H9 (cell line): ENCODE measurements at regions not wholly inside any gene's neighbourhood (a gene's known extent, or its start where the extent isn't known, plus 50 kb on each side); places are given as distances from the start of the nearest gene placed in this dataset.
A peak's percentile ranks its signal among the peaks of the same experiment; 100 is the strongest.

ENCODE experiments used
- DNase-seq: peaks from one replicate; pipeline ENCODE4 v3.0.0-alpha.2; 2017
- H2AFZ ChIP-seq: one replicate; pipeline ENCODE4 v1.6.1; 2013; ENCODE audit warnings: mild to moderate bottlenecking, low read length, control low read depth, moderate library complexity
- H2AK5ac ChIP-seq: 2 replicates; pipeline ENCODE4 v1.6.1; 2013; ENCODE audit warnings: low read length, control low read depth, mixed read lengths; ENCODE audit not compliant: insufficient read length
- H2BK120ac ChIP-seq: one replicate; pipeline ENCODE4 v1.6.1; 2013; ENCODE audit warnings: low read depth, mild to moderate bottlenecking, low read length, control low read depth, inconsistent platforms; ENCODE audit not compliant: poor library complexity, severe bottlenecking
- H2BK12ac ChIP-seq: 2 replicates; pipeline ENCODE4 v1.6.1; 2013; ENCODE audit warnings: low read length, control low read depth, mixed read lengths, low read depth; ENCODE audit not compliant: insufficient read length
- H2BK15ac ChIP-seq: 2 replicates; pipeline ENCODE4 v1.6.1; 2013; ENCODE audit warnings: low read depth, low read length, control low read depth
- H2BK20ac ChIP-seq: one replicate; pipeline ENCODE4 v1.6.1; 2013; ENCODE audit warnings: low read depth, mild to moderate bottlenecking, low read length, control low read depth, inconsistent platforms; ENCODE audit not compliant: poor library complexity, severe bottlenecking
- H2BK5ac ChIP-seq: 2 replicates; pipeline ENCODE4 v1.6.1; 2013; ENCODE audit warnings: low read length, control low read depth, mixed read lengths; ENCODE audit not compliant: insufficient read length
- H3K14ac ChIP-seq: 2 replicates; pipeline ENCODE4 v1.6.1; 2013; ENCODE audit warnings: low read length, control low read depth; ENCODE audit not compliant: insufficient read depth
- H3K18ac ChIP-seq: 2 replicates; pipeline ENCODE4 v1.6.1; 2013; ENCODE audit warnings: low read depth, mild to moderate bottlenecking, mixed read lengths, low read length, control low read depth; ENCODE audit not compliant: insufficient read length
- H3K23ac ChIP-seq: 2 replicates; pipeline ENCODE4 v1.6.1; 2013; ENCODE audit warnings: low read length, control low read depth, mixed read lengths, low read depth; ENCODE audit not compliant: insufficient read length
- H3K23me2 ChIP-seq: 2 replicates; pipeline ENCODE4 v1.6.1; 2013; ENCODE audit warnings: low read depth, mild to moderate bottlenecking, mixed read lengths, low read length, control low read depth; ENCODE audit not compliant: insufficient read length, poor library complexity, severe bottlenecking
- H3K27ac ChIP-seq: 2 replicates; pipeline ENCODE4 v1.5.1; 2013; ENCODE audit warnings: low read length, control low read depth, mixed read lengths, low read depth; ENCODE audit not compliant: insufficient read length
- H3K27me3 ChIP-seq: 2 replicates; pipeline ENCODE4 v1.6.1; 2013; ENCODE audit warnings: low read length, control low read depth, inconsistent platforms; ENCODE audit not compliant: insufficient read depth
- H3K4ac ChIP-seq: 2 replicates; pipeline ENCODE4 v1.6.1; 2013; ENCODE audit warnings: low read depth, mild to moderate bottlenecking, control low read depth, inconsistent platforms, low read length, moderate library complexity
- H3K4me1 ChIP-seq: 2 replicates; pipeline ENCODE4 v1.6.1; 2013; ENCODE audit warnings: low read length, control low read depth, inconsistent platforms; ENCODE audit not compliant: insufficient read depth
- H3K4me2 ChIP-seq: 2 replicates; pipeline ENCODE4 v1.6.1; 2013; ENCODE audit warnings: low read length, control low read depth, mixed read lengths; ENCODE audit not compliant: insufficient read length, insufficient read depth
- H3K56ac ChIP-seq: 2 replicates; pipeline ENCODE4 v1.6.1; 2013; ENCODE audit warnings: low read depth, mild to moderate bottlenecking, mixed read lengths, low read length, control low read depth; ENCODE audit not compliant: insufficient read length
- H3K79me1 ChIP-seq: 2 replicates; pipeline ENCODE4 v1.6.1; 2013; ENCODE audit warnings: low read depth, mild to moderate bottlenecking, moderate library complexity, low read length, control low read depth, inconsistent platforms; ENCODE audit not compliant: insufficient read depth, poor library complexity, severe bottlenecking
- H3K79me2 ChIP-seq: 2 replicates; pipeline ENCODE4 v1.6.1; 2013; ENCODE audit warnings: low read length, control low read depth, inconsistent platforms; ENCODE audit not compliant: insufficient read depth
- H3K9ac ChIP-seq: 2 replicates; pipeline ENCODE4 v1.6.1; 2013; ENCODE audit warnings: low read length, control low read depth, mixed read lengths; ENCODE audit not compliant: insufficient read length; ENCODE audit errors: extremely low read depth
- H3K9me3 ChIP-seq: one replicate; pipeline ENCODE4 v1.6.1; 2013; ENCODE audit warnings: low read depth, low read length, inconsistent platforms; ENCODE audit not compliant: control insufficient read depth
- H3T11ph ChIP-seq: one replicate; pipeline ENCODE4 v1.6.1; 2013; ENCODE audit warnings: mild to moderate bottlenecking, low read length, control low read depth, inconsistent platforms
- H4K20me1 ChIP-seq: one replicate; pipeline ENCODE4 v1.6.1; 2013; ENCODE audit not compliant: control insufficient read depth, insufficient read length, insufficient read depth
- H4K5ac ChIP-seq: 2 replicates; pipeline ENCODE4 v1.6.1; 2013; ENCODE audit warnings: low read depth, mild to moderate bottlenecking, mixed read lengths, low read length, control low read depth; ENCODE audit not compliant: insufficient read length
- H4K8ac ChIP-seq: replicated peaks from 2 replicates; pipeline ENCODE4 v1.6.1; 2013; ENCODE audit warnings: low read length, control low read depth, mixed read lengths, low read depth; ENCODE audit not compliant: insufficient read length
- H4K91ac ChIP-seq: 2 replicates; pipeline ENCODE4 v1.6.1; 2013; ENCODE audit warnings: low read depth, mild to moderate bottlenecking, moderate library complexity, mixed read lengths, low read length, control low read depth; ENCODE audit not compliant: insufficient read length
- H3K27ac Mint-ChIP-seq, 3 experiments: 2 replicates in 2 of 3; 3 replicates in 1 of 3; pipeline ENCODE4 v1.8.0; 2020 to 2021; ENCODE audit warnings: mixed read lengths in 3 of 3, mild to moderate bottlenecking in 1 of 3, moderate library complexity in 1 of 3
- H3K27me3 Mint-ChIP-seq: 2 replicates; pipeline ENCODE4 v1.8.0; 2021; ENCODE audit warnings: low read depth, mild to moderate bottlenecking, moderate library complexity, mixed read lengths
- H3K36me3 Mint-ChIP-seq, 3 experiments: 2 replicates in 2 of 3; 3 replicates in 1 of 3; pipeline ENCODE4 v1.8.0; 2020 to 2021; ENCODE audit warnings: low read depth in 3 of 3, mixed read lengths in 3 of 3; ENCODE audit not compliant: insufficient read depth in 1 of 3
- H3K4me1 Mint-ChIP-seq, 2 experiments: 2 replicates each; pipeline ENCODE4 v1.8.0; 2020; ENCODE audit warnings: mixed read lengths in 2 of 2
- H3K4me3 Mint-ChIP-seq, 2 experiments: 2 replicates in 1 of 2; 3 replicates in 1 of 2; pipeline ENCODE4 v1.8.0; 2020 to 2021; ENCODE audit warnings: mild to moderate bottlenecking in 2 of 2, mixed read lengths in 2 of 2, moderate library complexity in 1 of 2
- H3K9me3 Mint-ChIP-seq, 2 experiments: 2 replicates in 1 of 2; 3 replicates in 1 of 2; pipeline ENCODE4 v1.8.0; 2020; ENCODE audit warnings: mild to moderate bottlenecking in 2 of 2, mixed read lengths in 2 of 2, moderate library complexity in 1 of 2
- TF ChIP-seq, protein P1 (sequence below): fragments of 200-600 bp; sonication (generic); conservative IDR thresholded peaks from 3 replicates; pipeline ENCODE4 v1.8.0; 2021; ENCODE audit warnings: antibody characterized with exemption, mild to moderate bottlenecking

DNA sequence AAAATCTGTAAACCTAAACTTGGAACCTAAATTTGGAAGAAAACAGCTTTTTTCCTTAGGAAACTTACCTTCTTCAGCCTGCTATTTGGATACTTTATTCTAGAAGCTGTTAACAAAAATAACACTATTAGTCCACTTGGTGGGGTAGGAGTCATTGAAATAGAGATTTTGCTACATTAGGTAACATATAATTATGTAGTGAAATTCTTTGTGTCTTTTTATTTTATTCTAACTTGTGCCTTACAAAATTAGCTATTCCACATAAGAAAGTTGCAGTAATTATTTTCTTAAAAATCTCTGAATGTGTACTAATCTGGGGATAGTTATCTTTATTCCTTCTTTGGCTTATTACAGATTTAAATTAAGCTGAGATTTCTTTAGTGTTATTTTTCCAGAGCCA lies 360.4 kb upstream of the ROBO2 start:
- H4K5ac ChIP-seq: no peak overlapping the region
- H2BK5ac ChIP-seq: no peak overlapping the region
- H3K9me3 ChIP-seq: no peaks in the 10 kb centered on the region
- H3K79me1 ChIP-seq: no peaks in the 10 kb centered on the region
- no peaks in the 10 kb centered on the region for H3K4me1 ChIP-seq
- H2BK120ac ChIP-seq: no peak overlapping the region
- peaks cover 14 to 18% of the 10 kb centered on the region in 2 experiments for H3K4me1 Mint-ChIP-seq
- no peaks in the 10 kb centered on the region for H3K27me3 ChIP-seq
- H3K9me3 Mint-ChIP-seq: no peaks in the 10 kb centered on the region
- H2BK15ac ChIP-seq: no peak overlapping the region
- H3K9ac ChIP-seq: no peak overlapping the region
- no peak overlapping the region for H3K27ac ChIP-seq
- no peaks in the 10 kb centered on the region for H3K23me2 ChIP-seq
- H3T11ph ChIP-seq: no peak overlapping the region
- H4K91ac ChIP-seq: no peak overlapping the region
- H3K56ac ChIP-seq: no peak overlapping the region
- no peak overlapping the region for H3K4me3 Mint-ChIP-seq
- H2AFZ ChIP-seq: no peak overlapping the region
- no peaks in the 10 kb centered on the region for H3K79me2 ChIP-seq
- no peak overlapping the region for H2AK5ac ChIP-seq
- peak overlapping the region in 1 of 3 experiments; percentile 38; a peak in 1 of 7 replicates for H3K27ac Mint-ChIP-seq
- H4K20me1 ChIP-seq: no peaks in the 10 kb centered on the region
- no peaks in the 10 kb centered on the region for H3K27me3 Mint-ChIP-seq
- H2BK20ac ChIP-seq: no peak overlapping the region
- no peak overlapping the region for H4K8ac ChIP-seq
- no peaks in the 10 kb centered on the region for H3K36me3 Mint-ChIP-seq
- TF ChIP-seq, protein P1, sequence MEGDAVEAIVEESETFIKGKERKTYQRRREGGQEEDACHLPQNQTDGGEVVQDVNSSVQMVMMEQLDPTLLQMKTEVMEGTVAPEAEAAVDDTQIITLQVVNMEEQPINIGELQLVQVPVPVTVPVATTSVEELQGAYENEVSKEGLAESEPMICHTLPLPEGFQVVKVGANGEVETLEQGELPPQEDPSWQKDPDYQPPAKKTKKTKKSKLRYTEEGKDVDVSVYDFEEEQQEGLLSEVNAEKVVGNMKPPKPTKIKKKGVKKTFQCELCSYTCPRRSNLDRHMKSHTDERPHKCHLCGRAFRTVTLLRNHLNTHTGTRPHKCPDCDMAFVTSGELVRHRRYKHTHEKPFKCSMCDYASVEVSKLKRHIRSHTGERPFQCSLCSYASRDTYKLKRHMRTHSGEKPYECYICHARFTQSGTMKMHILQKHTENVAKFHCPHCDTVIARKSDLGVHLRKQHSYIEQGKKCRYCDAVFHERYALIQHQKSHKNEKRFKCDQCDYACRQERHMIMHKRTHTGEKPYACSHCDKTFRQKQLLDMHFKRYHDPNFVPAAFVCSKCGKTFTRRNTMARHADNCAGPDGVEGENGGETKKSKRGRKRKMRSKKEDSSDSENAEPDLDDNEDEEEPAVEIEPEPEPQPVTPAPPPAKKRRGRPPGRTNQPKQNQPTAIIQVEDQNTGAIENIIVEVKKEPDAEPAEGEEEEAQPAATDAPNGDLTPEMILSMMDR: peak; percentile 48; the same call in 2 of the 3 replicates
- no peak overlapping the region for H3K4me2 ChIP-seq
- no peak overlapping the region for H2BK12ac ChIP-seq
- H3K18ac ChIP-seq: no peak overlapping the region
- DNase-seq: no peak
- H3K4ac ChIP-seq: no peak overlapping the region
- no peak overlapping the region for H3K23ac ChIP-seq
- no peak overlapping the region for H3K14ac ChIP-seq
